ENCODE measurements at regions not wholly inside any gene's neighbourhood (a gene's known extent, or its start where the extent isn't known, plus 50 kb on each side); places are given as distances from the start of the nearest gene placed in this dataset.

DNA sequence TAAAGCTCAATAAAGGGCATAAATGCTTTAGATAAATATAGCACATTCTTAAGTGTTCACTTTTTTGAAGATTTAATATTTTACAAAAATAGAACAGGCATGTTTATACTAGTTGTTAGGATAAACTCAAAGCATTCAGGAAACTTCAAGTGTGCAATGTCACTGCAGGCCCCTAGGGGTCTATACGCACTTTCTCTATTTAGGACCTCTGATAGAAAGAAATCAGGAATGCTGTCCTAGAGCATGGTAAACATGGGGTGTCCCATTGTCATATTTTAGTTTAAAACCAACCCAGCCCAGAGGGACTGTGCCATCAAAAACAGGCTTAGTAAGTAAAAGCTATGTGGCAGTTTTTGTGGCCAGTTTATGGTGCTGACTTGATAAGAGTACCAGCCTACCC lies 102.2 kb downstream of the BARHL2 start:
- TF ChIP-seq, protein P1, sequence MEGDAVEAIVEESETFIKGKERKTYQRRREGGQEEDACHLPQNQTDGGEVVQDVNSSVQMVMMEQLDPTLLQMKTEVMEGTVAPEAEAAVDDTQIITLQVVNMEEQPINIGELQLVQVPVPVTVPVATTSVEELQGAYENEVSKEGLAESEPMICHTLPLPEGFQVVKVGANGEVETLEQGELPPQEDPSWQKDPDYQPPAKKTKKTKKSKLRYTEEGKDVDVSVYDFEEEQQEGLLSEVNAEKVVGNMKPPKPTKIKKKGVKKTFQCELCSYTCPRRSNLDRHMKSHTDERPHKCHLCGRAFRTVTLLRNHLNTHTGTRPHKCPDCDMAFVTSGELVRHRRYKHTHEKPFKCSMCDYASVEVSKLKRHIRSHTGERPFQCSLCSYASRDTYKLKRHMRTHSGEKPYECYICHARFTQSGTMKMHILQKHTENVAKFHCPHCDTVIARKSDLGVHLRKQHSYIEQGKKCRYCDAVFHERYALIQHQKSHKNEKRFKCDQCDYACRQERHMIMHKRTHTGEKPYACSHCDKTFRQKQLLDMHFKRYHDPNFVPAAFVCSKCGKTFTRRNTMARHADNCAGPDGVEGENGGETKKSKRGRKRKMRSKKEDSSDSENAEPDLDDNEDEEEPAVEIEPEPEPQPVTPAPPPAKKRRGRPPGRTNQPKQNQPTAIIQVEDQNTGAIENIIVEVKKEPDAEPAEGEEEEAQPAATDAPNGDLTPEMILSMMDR (IDR thresholded peaks at IDR 0.05) = no peak
- no peak for TF ChIP-seq EP300 (IDR thresholded peaks at IDR 0.05)
- TF ChIP-seq POLR2A (IDR thresholded peaks at IDR 0.05) = no peak

Data from gastroesophageal sphincter (tissue), 3 donors.